ENCODE measurements at regions not wholly inside any gene's neighbourhood (a gene's known extent, or its start where the extent isn't known, plus 50 kb on each side); places are given as distances from the start of the nearest gene placed in this dataset.

DNA sequence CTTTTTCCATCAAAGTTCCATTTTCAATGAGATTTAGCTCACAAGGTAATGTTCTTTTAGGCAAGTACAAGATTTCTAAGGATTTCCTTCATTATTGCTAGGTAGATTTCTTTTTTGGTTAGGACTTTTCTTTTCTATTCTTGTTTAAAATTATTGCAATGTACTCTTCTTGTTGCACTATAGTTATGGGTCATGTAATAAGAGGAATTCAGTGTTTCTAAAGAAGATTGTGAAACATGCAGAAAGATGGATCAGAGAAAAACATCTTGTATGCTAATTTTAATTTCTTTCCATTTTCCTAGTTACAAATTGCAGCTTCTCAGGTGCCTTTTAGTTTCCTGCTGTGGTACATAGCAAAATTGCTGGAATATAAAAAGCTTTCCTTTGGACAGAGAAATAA is 56.1 kb downstream of the BTG1 start:
- DNase-seq: no peak

DNA sequence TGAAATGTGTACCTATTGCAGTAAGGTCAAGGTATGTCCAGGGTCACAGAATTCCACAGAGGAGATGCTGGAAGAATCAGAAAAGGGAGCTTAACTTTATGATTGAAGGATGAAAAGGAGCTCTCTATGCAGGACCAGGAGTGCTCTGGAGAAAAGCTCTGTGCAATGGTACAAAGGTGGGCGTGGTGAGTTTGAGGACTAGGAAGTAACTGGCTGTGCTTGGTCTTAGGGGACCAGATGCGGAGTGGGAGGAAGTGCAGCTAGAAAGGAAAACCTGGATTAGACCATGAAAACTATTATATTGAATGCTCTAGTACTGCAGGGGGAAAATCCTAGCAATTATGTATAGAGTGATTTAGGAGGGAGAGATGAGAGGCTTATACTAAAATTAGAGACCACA is 56.8 kb downstream of the BTG1 start:
- no peak for DNase-seq

DNA sequence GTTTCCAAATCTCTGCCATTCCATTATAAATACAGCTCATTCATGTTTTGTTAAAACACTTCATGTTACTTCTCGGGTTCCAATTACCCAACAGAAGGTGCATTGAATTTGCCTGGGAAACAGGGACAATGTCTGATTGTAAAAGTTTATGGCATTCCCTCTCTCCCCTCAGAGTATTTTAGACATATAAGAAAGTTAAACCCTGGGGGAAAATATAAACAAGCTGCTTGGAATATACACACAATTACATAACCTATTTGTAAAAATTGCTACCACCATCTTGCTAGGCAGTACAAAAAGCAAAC is 60.0 kb downstream of the BTG1 start:
- no peak for DNase-seq

DNA sequence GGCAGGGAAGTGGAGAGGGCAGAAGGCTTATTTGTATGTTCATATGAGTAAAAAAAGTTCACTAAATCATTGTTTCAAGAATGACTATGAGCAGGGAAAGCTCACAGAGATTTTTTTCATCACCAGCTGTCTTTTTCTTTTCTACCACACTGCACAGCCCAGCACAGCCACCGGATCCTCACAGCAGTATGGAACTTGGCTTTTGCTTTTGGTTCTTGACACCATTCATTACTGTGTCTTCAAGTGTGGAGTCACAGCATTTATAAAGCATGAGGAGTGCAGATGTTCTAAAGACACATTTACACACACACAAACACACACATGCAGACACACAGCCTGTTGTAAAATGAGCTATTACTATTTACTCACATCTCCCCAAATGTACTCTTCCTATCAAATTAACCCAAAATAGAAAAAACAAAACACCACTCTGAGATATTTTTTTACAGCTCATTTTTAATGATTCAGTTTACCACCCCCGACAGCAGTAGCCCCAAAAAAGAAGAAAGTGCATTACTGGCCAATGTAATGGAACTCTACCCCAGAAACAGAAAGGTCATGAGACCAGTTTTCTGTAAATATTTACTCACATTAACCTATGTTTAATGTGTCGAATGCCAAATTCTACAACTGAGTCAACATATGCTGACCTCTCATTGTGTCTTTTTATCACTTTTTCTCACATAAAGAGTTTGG is 60.5 kb downstream of the BTG1 start:
- DNase-seq: no peak

DNA sequence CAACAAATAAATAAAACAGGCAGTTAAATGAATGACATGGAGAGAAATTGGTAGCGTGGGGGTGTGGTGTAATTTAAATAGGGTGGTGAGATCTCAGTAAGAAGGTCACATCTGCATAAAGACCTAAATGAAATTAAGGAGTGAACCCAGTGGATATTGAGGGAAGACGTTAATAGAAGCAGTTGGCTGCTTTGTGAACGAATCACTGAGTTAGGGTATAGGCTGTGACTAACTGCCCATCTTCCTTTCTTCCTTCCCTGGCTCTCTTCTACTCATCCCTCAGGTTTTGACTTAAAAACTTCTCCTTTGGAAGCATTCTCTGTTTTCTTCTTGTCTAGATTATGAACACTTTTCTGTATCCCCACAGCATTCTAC is 64.7 kb downstream of the BTG1 start:
- no peak for DNase-seq

DNA sequence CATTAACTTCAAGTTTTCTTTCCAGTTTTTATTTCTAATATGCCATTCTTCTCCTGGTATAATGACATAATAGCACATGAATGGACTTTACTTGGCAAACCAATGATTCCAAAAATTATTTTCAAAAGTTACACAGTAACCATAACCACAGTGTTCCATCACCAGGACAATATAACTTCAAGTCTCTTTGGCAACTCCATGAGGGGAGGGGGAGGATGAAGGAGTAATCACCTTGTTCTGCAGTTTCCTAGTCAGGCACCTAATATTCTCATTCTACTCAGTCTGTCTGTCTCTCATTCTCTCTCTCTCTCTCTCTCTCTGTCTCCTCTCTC is 66.6 kb downstream of the BTG1 start:
- DNase-seq: no peak

DNA sequence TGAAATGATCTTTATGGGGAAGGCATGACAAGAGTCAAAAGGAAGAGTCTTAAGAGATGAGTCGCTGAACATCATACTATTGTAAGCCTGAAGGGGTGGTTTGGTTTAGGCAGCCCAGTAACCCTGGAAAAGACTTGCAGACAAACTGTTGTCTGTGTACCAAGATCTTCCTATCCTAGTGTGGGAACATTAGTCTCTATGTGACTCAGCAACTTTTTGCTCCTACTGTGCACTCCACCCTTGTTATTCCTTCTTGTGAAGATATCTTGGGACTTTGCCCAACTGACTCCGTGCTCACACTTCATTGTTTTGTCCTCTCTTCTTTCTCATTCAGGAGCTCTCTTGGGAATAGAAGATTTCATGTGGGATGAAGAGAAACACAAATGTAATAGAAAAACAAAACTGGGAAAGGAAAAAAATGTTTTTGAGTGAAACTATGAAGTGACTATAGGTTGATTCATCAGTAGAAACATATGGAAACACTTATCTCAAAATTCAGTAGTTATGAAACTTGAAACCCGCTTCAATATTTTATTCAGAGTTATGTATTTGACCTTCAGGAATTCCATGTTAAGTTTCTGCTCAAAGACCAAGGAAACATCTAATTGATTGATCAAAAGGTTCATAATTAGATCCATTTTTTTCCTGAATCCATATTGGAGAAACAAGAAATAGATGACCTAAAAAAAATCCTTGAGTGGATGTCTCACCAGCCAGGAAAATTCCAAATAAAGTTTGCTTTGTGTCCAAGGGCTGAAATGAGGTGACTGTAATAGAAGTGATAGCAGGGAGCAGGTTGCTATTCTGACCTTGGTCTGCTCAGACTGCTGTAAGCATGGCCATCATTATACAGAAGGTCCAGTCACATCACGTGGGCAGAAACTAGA is 67.2 kb downstream of the BTG1 start:
- DNase-seq: peak; percentile 17

DNA sequence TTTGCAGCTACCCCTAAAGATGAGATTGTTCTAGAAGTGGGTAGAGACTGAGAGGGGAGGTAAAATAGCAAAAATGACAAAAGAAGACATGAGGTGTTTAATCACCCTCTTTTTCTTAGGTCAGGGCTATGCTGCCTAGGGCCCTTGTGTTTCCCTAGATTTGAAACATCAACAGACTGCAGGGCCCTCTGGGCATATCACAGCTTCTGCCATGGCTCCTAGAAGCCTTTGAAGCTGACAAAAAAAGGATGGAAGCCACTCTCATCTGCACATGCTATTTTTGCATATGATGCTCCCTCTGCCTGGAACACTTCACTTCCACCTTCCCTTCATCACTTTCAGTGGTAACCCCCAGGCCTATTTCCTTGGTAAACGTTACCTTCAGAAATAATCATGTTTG is 68.1 kb downstream of the BTG1 start:
- DNase-seq: no peak

DNA sequence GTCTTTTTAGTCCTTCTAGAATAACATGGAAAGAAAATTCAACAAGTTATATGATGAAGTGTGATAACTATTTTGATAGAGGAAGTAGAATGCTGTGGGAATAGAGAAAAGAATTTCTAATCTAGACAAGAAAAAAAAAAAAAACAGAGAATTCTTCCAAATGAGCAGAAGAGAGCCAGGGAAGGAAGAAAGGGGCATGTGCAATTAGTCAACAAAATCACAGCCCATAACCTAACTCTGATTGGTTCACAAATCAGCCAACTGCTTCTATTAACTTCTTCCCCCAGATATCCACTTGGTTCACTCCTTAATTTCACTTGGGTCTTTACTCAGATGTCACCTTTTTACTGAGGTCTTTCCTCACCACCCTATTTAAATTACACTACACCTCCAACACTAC is 69.5 kb downstream of the BTG1 start:
- no peak for DNase-seq

DNA sequence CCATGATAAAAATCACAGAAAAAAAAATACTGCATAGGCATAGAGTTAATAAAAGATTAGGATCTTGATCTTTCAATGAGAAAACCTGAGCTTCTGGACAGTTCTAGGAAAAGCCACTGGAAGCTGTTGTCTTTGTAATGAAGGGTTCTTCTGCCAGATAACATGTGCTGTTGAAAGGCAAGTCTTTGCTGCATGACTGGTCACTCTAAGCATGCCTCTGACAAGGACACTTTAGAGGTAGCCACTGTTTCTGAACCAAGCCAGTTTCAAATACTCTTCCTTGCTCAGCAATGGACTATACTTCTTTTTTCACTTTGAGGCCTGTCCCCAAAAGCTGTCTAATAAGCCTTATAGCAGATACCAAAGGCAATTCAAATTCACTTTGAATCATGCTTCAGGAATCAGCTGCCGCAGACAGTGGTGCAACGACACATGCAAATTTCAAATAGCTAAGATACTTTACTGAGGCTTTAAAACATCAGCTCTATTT is 70.2 kb downstream of the BTG1 start:
- no peak for DNase-seq

DNA sequence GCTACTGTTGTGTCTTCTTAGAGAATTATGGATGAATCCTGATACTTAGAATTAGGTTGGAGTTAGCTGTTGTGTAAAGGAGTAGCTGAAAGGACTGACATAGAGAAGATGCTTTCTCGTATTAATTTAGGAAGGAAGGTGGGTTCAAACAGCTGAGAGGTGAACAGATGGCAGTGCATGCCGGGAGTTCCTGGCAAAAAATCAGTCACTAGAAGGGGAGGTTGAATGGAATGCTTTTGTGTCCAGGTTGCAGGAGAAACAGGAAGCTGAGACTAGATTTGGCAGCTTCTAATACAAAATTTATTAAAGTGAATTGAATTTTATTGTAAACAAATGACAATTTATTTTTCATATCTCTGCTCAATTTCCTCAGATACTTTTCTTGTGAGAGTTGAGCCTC is 70.8 kb downstream of the BTG1 start:
- no peak for DNase-seq

DNA sequence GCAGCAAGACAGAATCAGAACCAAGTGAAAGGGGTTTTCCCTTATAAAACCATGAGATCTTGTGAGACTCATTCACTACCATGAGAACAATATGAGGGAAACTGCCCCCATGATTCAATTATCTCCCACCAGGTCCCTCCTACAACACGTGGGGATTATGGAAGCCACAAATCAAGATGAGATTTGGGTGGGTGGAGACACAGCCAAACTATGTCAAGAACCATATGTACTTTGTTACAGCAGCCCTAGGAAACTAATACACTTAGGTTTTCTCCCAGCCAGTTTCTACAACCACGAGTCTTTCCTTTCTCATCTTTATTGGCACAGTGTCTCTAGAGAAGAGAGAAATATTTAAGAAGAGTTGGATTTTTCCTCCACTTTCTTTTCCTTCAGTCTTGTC is 72.6 kb downstream of the BTG1 start:
- DNase-seq: no peak

DNA sequence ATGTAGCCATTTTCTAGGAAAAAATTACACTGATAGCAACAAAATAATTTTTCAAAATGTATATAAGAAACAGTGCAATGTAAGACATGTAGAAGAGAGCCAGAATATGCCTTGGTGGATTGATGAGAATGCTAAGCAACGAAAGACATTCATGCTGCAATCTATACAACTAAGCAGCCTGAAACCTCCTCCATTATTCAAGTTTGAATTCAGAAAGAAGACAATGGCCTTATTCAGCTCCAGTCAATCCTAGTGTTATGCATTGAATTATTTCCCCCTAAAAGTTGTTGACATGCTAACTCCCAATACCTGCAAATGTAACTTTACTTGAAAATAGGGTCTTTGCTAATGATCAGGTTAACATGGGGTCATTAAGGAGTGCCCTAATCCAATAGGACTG is 73.5 kb downstream of the BTG1 start:
- DNase-seq: no peak

DNA sequence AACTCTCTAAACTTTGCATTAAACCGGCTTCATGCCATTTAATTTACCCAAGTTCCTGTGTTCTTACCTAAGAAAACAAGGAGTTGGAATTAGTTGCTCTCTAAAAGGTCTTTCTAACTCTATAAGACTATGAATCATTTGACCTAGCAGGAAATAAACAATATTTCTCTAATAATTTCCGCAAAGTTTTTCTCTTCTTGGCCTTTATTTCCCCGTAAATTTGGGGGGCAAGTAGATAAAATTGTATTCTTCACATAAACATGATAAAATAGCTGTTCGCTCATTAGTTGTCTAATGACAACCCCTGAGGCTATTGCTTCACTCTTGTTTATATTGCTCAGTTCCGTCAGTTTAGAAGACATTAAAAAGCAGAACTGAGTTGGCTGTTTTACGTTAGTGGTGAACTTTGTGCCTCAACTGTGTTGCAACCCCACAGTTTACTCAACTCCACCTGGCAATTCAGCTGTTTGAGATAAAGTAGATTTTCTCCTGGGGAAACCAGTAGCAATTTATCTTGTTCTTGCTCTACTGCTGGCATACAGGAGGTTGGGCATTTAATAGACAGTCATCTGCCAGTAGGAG is 74.7 kb downstream of the BTG1 start:
- no peak for DNase-seq

DNA sequence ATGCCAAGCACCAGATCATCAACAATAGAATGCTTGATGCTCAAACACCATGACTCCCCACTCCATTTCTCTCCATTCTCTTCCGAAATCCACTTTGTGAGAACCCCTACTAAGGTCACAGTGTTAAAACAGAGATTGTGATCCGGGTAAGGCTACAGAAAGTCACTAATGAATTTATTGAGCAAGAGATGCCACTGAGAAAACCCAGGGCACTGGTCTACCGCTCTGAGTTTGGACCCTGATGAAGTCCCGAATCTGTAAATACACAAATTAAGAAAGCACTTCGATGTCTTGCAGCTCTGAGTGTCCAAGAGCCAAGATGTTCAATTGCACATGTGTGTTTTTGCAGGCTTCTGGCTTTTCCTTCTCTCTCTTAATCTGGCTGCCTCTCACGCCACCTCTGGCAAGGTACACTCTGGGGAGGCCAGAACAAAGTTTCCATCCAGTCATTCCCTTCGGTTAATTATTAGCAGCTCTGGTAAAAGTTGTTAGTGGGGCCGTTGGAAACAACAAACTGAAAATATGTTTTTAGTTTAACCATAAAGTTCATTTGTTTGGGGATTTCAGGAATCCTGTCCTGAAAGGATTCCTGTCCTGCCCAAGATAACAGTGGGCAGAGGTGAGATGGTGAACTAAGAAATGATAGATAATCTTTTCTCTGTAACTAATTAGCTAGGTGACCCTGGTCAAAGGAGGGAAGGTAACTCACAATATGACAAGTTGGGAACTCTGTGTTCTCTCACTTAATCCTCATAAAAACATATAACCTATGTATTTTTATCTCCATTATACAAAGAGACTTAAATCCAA is 75.4 kb downstream of the BTG1 start:
- no peak for DNase-seq

DNA sequence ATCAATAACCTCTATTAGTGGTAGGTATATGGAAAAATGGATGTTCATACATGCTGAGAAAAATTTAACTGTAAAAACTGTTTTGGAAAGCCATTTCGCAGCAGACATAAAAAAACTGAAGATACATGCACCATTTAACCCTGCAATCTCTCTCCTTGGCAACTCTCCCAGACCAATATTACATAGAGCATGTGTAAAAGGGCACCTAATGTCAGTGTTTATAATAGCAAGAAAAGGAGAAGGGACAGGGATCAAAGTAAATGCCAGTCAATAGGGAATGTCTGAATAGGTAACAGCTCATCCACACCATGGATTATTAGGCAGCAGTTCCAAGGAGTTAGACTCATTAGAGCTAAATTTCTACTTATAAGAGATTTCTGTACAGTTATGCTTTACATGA is 77.2 kb downstream of the BTG1 start:
- DNase-seq: no peak

DNA sequence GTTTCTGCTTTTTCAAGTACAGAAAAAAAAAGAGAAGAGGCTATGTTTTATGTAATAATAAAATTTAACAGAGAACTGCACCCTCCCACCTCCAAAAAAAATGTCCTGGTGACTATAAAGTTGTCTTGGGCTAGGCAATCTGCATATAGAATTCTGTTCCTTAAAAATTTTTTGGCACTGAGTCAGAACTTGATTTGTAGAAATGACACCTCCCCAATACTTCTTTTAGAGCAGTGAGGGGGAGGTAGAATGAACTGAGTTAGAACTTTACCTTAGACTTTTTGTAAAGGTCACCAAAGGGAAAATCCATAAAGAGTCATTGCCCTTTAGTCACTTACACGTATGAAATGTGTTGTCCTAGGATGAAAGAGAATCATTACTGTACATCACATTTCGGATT is 80.0 kb downstream of the BTG1 start:
- peak; percentile 59 for DNase-seq

DNA sequence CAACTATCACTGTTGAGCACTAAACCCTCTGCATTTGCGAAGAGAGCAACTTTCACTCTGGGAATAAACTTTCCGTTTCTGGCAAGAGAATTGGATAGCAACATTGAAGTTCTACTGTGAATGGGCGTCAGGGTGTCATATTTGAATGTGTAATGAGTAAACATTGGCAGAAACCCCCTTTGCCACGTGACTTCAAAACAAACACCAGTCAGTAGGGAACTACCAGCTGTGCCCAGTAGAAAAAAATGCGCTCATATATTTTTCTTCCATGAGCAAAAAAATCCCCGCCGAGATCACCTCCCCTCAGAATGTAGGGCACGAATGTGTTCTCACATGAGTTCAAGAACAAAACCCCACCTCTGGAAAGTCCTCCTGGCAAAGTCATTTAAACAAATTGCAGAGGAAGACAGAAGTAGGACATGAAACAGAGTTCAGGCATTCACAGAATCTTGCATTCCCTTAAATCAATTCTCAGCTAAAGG is 80.6 kb downstream of the BTG1 start:
- DNase-seq: peak; percentile 86

DNA sequence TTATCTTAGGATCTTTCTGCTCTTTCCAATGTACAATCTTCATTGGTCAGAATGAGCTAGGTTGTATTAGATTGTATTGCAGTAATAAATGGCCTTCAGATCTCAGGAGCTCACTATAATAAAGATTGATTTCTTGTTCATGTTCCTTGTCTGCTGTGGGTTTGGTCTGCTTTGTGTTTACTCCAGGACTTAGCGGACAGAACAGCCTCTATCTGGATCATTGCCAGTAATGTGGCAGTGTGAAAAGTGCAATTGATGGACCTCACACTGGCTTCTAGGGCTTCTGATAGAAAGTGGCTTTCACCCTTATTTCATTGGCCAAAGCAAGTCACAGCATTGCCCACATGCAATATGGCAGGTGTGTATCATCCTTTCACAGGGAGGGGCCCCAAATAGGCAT is 81.2 kb downstream of the BTG1 start:
- no peak for DNase-seq

DNA sequence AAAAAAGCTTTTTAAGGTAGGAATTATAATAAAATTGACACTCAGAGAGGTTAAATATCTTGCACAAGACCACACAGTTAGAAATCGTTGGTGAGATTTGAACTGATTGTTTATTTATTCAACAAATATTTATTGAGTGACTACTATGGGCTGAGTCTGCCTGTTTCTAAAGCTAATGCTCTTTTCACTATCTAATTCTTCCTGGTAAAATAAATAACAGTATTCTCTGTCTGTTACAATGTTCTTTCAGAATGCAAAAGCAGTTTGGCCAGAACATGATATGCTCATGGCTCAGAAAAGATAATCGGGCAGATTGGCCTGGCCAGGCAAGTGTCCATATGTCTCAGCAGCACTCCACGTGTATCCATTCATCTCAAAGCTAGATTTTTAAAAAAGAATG is 82.0 kb downstream of the BTG1 start:
- DNase-seq: no peak

DNA sequence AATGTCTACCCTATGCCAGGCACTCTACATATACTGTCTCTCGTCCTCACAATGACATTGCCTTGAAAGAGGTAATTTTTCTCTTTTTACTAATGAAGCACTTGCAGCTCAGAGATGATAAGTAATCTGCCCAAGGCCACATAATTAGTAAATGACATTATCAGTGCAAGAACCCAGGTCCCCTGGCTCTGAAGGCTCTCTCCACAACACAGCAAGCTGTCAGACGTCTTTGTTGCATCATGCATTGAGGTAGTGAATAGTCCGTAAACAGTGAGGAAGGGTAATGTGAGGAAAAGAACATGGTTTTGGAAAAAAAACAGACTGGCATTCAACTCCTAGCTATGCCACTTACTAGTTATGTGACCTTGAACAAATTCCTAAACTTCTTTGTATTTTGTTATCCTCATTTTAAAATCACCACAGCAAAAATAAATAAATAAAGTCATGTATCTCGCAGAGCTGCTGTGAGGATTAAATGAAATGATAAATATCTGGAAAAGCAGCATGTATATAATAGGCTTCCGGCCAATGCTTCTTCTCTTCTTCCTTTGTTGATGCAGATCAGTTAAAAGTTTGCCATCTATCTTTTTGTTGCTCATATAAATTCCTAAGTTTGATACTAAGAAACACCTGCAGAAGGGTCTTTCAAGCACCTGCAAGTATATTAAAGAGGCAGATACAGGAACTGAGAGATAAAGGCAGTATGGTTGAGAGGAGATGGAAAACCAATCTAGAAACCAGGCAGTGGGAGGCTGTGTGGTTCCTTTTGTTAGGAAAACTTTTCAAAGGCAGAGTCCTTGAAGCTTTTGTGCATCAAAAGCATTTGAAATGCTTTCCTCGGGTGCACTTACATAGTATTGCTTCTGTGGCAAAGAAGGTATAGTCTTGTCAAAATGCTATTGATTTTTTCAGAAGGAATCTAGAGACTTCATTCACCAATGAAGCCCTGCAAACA is 82.8 kb downstream of the BTG1 start:
- DNase-seq: no peak

DNA sequence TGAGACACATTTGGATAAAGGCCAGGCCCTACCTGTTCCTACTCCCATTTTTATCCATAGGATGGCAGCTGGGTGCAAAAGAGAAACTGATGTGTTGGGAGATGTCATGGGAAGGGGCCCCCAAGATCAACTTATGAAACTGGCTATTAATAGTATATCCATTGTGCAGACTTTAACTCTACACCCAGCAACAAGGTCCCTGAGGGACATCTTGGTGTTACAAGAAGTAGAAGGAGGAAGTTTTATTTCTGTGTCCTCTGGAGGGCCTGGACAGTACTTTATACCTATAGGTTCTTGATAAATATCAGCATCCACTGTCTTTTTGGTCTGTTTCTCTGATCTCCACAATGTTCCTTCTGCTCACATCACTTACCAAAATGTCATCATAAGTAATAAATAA is 84.6 kb downstream of the BTG1 start:
- no peak for DNase-seq

Measured in CD4-positive, alpha-beta T cell treated with Interleukin-4 for 4 hours (primary cell).